ENCODE measurements at regions not wholly inside any gene's neighbourhood (a gene's known extent, or its start where the extent isn't known, plus 50 kb on each side); places are given as distances from the start of the nearest gene placed in this dataset.

- TF ChIP-seq POLR2AphosphoS5 (IDR thresholded peaks at IDR 0.05) = peak in 1 of 3 donors; percentile 60
- TF ChIP-seq, protein P1, sequence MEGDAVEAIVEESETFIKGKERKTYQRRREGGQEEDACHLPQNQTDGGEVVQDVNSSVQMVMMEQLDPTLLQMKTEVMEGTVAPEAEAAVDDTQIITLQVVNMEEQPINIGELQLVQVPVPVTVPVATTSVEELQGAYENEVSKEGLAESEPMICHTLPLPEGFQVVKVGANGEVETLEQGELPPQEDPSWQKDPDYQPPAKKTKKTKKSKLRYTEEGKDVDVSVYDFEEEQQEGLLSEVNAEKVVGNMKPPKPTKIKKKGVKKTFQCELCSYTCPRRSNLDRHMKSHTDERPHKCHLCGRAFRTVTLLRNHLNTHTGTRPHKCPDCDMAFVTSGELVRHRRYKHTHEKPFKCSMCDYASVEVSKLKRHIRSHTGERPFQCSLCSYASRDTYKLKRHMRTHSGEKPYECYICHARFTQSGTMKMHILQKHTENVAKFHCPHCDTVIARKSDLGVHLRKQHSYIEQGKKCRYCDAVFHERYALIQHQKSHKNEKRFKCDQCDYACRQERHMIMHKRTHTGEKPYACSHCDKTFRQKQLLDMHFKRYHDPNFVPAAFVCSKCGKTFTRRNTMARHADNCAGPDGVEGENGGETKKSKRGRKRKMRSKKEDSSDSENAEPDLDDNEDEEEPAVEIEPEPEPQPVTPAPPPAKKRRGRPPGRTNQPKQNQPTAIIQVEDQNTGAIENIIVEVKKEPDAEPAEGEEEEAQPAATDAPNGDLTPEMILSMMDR (IDR thresholded peaks at IDR 0.05 in 8 of 11, conservative IDR thresholded peaks at IDR 0.05 in 3 of 11) = no peak
- no peak for TF ChIP-seq POLR2A (IDR thresholded peaks at IDR 0.05)
Observed at GRCh38 chr3:177781686-177782161, 584.4 kb upstream of the TBL1XR1 start.

All from spleen (tissue), 7 donors.